H1 (cell line): ENCODE measurements at regions not wholly inside any gene's neighbourhood (a gene's known extent, or its start where the extent isn't known, plus 50 kb on each side); places are given as distances from the start of the nearest gene placed in this dataset.

ENCODE experiments used
- CTCF ChIA-PET: fragments of 300-600 bp; sonication (Branson Sonifier 250); formaldehyde crosslinking; loops from one replicate; lab custom pipeline; 2021; ENCODE audit not compliant: partially characterized antibody; lab: Charles Lee
- POLR2A ChIA-PET: fragments of 300-600 bp; sonication (Branson Sonifier 250); formaldehyde crosslinking; loops from one replicate; lab custom pipeline; 2021; ENCODE audit warnings: inconsistent platforms; ENCODE audit not compliant: partially characterized antibody; lab: Charles Lee
- DNase-seq, 2 experiments: peaks; one replicate each; pipeline versions ENCODE4 v3.0.0 to v3.0.0-alpha.2; 2010 to 2022; ENCODE audit warnings: low spot score in 2 of 2, low read depth in 1 of 2, mixed read lengths in 1 of 2
- FAIRE-seq: peaks from 2 replicates; lab custom pipeline; 2011; peaks lifted over from hg19 to GRCh38; lab: Jason Lieb, UNC
- H2AFZ ChIP-seq: 2 replicates; pipeline ENCODE4 v1.8.1; 2012; ENCODE audit warnings: low read length, inconsistent platforms
- H2AK5ac ChIP-seq: 2 replicates; pipeline ENCODE4 v1.6.1; 2013; ENCODE audit warnings: low read depth, low read length
- H2BK120ac ChIP-seq: replicated peaks from 2 replicates; pipeline ENCODE3; 2013; ENCODE audit warnings: low read depth, low read length, inconsistent platforms
- H2BK12ac ChIP-seq: 2 replicates; pipeline ENCODE4 v1.6.1; 2013; ENCODE audit warnings: low read depth, low read length
- H2BK15ac ChIP-seq: 2 replicates; pipeline ENCODE4 v1.6.1; 2013; ENCODE audit warnings: low read length
- H2BK20ac ChIP-seq: 2 replicates; pipeline ENCODE4 v1.6.1; 2013; ENCODE audit warnings: low read length
- H2BK5ac ChIP-seq: 2 replicates; pipeline ENCODE4 v1.6.1; 2013; ENCODE audit warnings: low read depth, low read length
- H3K14ac ChIP-seq: 2 replicates; pipeline ENCODE4 v1.6.1; 2013; ENCODE audit warnings: inconsistent platforms; ENCODE audit not compliant: insufficient read length
- H3K18ac ChIP-seq: 2 replicates; pipeline ENCODE4 v1.6.1; 2013; ENCODE audit warnings: low read length; ENCODE audit errors: extremely low read depth
- H3K23ac ChIP-seq: 2 replicates; pipeline ENCODE4 v1.6.1; 2013; ENCODE audit warnings: inconsistent platforms; ENCODE audit not compliant: insufficient read length
- H3K23me2 ChIP-seq: 2 replicates; pipeline ENCODE4 v1.6.1; 2013; ENCODE audit warnings: low read depth, low read length
- H3K27ac ChIP-seq: 2 replicates; pipeline ENCODE4 v1.6.1; 2011; ENCODE audit warnings: low read depth, low read length, inconsistent platforms
- H3K27me3 ChIP-seq, 4 experiments: replicated peaks in 1 of 4; 1 replicate in 1 of 4; 2 replicates in 3 of 4; pipeline versions ENCODE4 v1.6.1 to v1.8.1; 2011 to 2013; ENCODE audit warnings: low read length in 3 of 4, mild to moderate bottlenecking in 3 of 4, inconsistent platforms in 2 of 4, mixed read lengths in 2 of 4, moderate library complexity in 1 of 4; ENCODE audit not compliant: control insufficient read depth in 3 of 4, insufficient read depth in 3 of 4; ENCODE audit errors: extremely low read depth in 1 of 4
- H3K36me3 ChIP-seq, 4 experiments: 2 replicates each; pipeline versions ENCODE4 v1.6.1 to v1.8.1; 2011 to 2013; ENCODE audit warnings: mild to moderate bottlenecking in 4 of 4, low read length in 3 of 4, moderate library complexity in 2 of 4, control low read depth in 1 of 4, inconsistent platforms in 1 of 4; ENCODE audit not compliant: insufficient read depth in 4 of 4, control insufficient read depth in 2 of 4
- H3K4ac ChIP-seq: replicated peaks from 2 replicates; pipeline ENCODE3; 2013; ENCODE audit warnings: low read length, low read depth, mixed read lengths, inconsistent platforms; ENCODE audit not compliant: insufficient read length
- H3K4me1 ChIP-seq, 4 experiments: replicated peaks in 1 of 4; 1 replicate in 1 of 4; 2 replicates in 3 of 4; pipeline versions ENCODE4 v1.6.1 to v1.8.1; 2011 to 2013; ENCODE audit warnings: low read length in 3 of 4, inconsistent platforms in 2 of 4, mixed read lengths in 1 of 4; ENCODE audit not compliant: insufficient read depth in 4 of 4, control insufficient read depth in 3 of 4
- H3K4me2 ChIP-seq, 2 experiments: 2 replicates each; pipeline versions ENCODE4 v1.6.1 to v1.8.1; 2011 to 2013; ENCODE audit warnings: low read depth in 2 of 2, low read length in 2 of 2, control low read depth in 1 of 2, inconsistent platforms in 1 of 2, mild to moderate bottlenecking in 1 of 2; ENCODE audit not compliant: insufficient read depth in 1 of 2
- H3K4me3 ChIP-seq, 4 experiments: fragments of 200-600, 300-600 bp in 1 of 4; sonication (generic), shearing (Covaris generic), sonication (Bioruptor Twin) in 1 of 4; 2 replicates each; pipeline versions ENCODE4 v1.5.1 to v1.8.1; 2011 to 2016; ENCODE audit warnings: low read length in 4 of 4, low read depth in 3 of 4, control low read depth in 2 of 4, inconsistent platforms in 2 of 4, mild to moderate bottlenecking in 2 of 4, mixed read lengths in 1 of 4, moderate library complexity in 1 of 4; ENCODE audit not compliant: insufficient read depth in 2 of 4; ENCODE audit errors: extremely low read depth in 1 of 4
- H3K56ac ChIP-seq: replicated peaks from 2 replicates; pipeline ENCODE3; 2013; ENCODE audit warnings: low read depth, mild to moderate bottlenecking, mixed read lengths, low read length, inconsistent platforms; ENCODE audit not compliant: insufficient read length
- H3K79me1 ChIP-seq: 2 replicates; pipeline ENCODE4 v1.6.1; 2013; ENCODE audit warnings: low read depth, low read length, control low read depth
- H3K79me2 ChIP-seq, 2 experiments: 2 replicates each; pipeline versions ENCODE4 v1.6.1 to v1.8.1; 2012 to 2013; ENCODE audit warnings: low read length in 2 of 2, mild to moderate bottlenecking in 2 of 2, inconsistent platforms in 1 of 2; ENCODE audit not compliant: insufficient read depth in 2 of 2, control insufficient read depth in 1 of 2
- H3K9ac ChIP-seq, 4 experiments: replicated peaks in 1 of 4; 1 replicate in 1 of 4; 2 replicates in 3 of 4; pipeline versions ENCODE4 v1.6.1 to v1.8.1; 2011 to 2013; ENCODE audit warnings: low read depth in 3 of 4, low read length in 3 of 4, control low read depth in 2 of 4, mild to moderate bottlenecking in 2 of 4, moderate library complexity in 2 of 4, inconsistent platforms in 1 of 4; ENCODE audit errors: extremely low read depth in 1 of 4
- H3K9me3 ChIP-seq, 2 experiments: 2 replicates each; pipeline versions ENCODE4 v1.6.1 to v1.8.1; 2012 to 2013; ENCODE audit warnings: mild to moderate bottlenecking in 2 of 2, moderate library complexity in 2 of 2, control low read depth in 1 of 2, inconsistent platforms in 1 of 2, low read depth in 1 of 2, low read length in 1 of 2, mixed read lengths in 1 of 2; ENCODE audit not compliant: insufficient read depth in 2 of 2
- H4K20me1 ChIP-seq, 2 experiments: replicated peaks in 1 of 2; 2 replicates each; pipeline versions ENCODE3 to v1.8.1; 2011 to 2013; ENCODE audit warnings: inconsistent platforms in 2 of 2, low read length in 2 of 2, mild to moderate bottlenecking in 1 of 2; ENCODE audit not compliant: insufficient read depth in 2 of 2, control insufficient read depth in 1 of 2
- H4K5ac ChIP-seq: 2 replicates; pipeline ENCODE4 v1.6.1; 2013; ENCODE audit warnings: low read length, low read depth, mixed read lengths, inconsistent platforms; ENCODE audit not compliant: insufficient read length
- H4K8ac ChIP-seq: 2 replicates; pipeline ENCODE4 v1.8.0; 2013; ENCODE audit warnings: mild to moderate bottlenecking, moderate library complexity, low read length, inconsistent platforms; ENCODE audit not compliant: insufficient read depth; ENCODE audit errors: extremely low read depth
- H4K91ac ChIP-seq: replicated peaks from 2 replicates; pipeline ENCODE3; 2013; ENCODE audit warnings: low read length, mixed read lengths, inconsistent platforms; ENCODE audit not compliant: insufficient read length
- CBX8 ChIP-seq: fragments of 300-800, 300-1000 bp; sonication (generic); IDR thresholded peaks from 2 replicates; pipeline ENCODE4 v1.7.1; 2016; ENCODE audit warnings: low read depth, low read length, borderline replicate concordance
- CHD2 ChIP-seq: IDR thresholded peaks from 2 replicates; pipeline ENCODE4 v1.6.1; 2012; ENCODE audit warnings: low read length, improper control_type of control experiment
- CTCF ChIP-seq, 3 experiments: IDR thresholded peaks; 1 replicate in 2 of 3; 2 replicates in 1 of 3; pipeline versions ENCODE4 v1.5.1 to v1.6.1; 2011; ENCODE audit warnings: low read length in 3 of 3, mild to moderate bottlenecking in 3 of 3, inconsistent platforms in 2 of 3, low read depth in 1 of 3, moderate library complexity in 1 of 3; ENCODE audit not compliant: insufficient read depth in 1 of 3; ENCODE audit errors: control extremely low read depth in 1 of 3
- EP300 ChIP-seq, 2 experiments: IDR thresholded peaks; 1 replicate in 1 of 2; 2 replicates in 1 of 2; pipeline ENCODE4 v1.6.1; 2011 to 2012; ENCODE audit warnings: low read depth in 2 of 2, low read length in 2 of 2, mild to moderate bottlenecking in 2 of 2, borderline replicate concordance in 1 of 2, inconsistent platforms in 1 of 2, moderate library complexity in 1 of 2
- JUND ChIP-seq: IDR thresholded peaks from 2 replicates; pipeline ENCODE4 v1.6.1; 2011; ENCODE audit warnings: mild to moderate bottlenecking, improper control_type of control experiment, low read length
- POLR2AphosphoS5 ChIP-seq: IDR thresholded peaks from 2 replicates; pipeline ENCODE4 v1.6.1; 2011; ENCODE audit warnings: low read depth, low read length
- SIRT6 ChIP-seq: IDR thresholded peaks from one replicate; pipeline ENCODE4 v1.7.1; 2012; ENCODE audit warnings: low read length, inconsistent platforms
- SP2 ChIP-seq: IDR thresholded peaks from 2 replicates; pipeline ENCODE4 v1.6.1; 2012; ENCODE audit warnings: mild to moderate bottlenecking, low read length, inconsistent platforms
- SRF ChIP-seq: IDR thresholded peaks from 2 replicates; pipeline ENCODE4 v1.6.1; 2011; ENCODE audit warnings: mild to moderate bottlenecking, low read depth, low read length, moderate library complexity
- TBP ChIP-seq: IDR thresholded peaks from 2 replicates; pipeline ENCODE4 v1.6.1; 2011; ENCODE audit warnings: low read depth, low read length, improper control_type of control experiment
- WGBS, 2 experiments: shearing (Covaris generic) in 1 of 2; methylation state at CpG; one replicate each; pipeline versions ENCODE4 v1.1.6 to v1.1.7; 2013 to 2015; ENCODE audit warnings: low lambda C conversion rate in 2 of 2, mixed read lengths in 2 of 2, inconsistent platforms in 1 of 2, low coverage in 1 of 2, missing lambda C conversion rate in 1 of 2; ENCODE audit not compliant: insufficient replicate concordance in 2 of 2, insufficient coverage in 1 of 2, insufficient read length in 1 of 2; ENCODE audit errors: extremely low coverage in 1 of 2, missing lambda C conversion rate in 1 of 2; 5-methylcytosine and 5-hydroxymethylcytosine counted together
- TF ChIP-seq, protein P1 (sequence below): IDR thresholded peaks from 2 replicates; pipeline ENCODE4 v1.6.1; 2012; ENCODE audit warnings: low read length, inconsistent platforms

DNA sequence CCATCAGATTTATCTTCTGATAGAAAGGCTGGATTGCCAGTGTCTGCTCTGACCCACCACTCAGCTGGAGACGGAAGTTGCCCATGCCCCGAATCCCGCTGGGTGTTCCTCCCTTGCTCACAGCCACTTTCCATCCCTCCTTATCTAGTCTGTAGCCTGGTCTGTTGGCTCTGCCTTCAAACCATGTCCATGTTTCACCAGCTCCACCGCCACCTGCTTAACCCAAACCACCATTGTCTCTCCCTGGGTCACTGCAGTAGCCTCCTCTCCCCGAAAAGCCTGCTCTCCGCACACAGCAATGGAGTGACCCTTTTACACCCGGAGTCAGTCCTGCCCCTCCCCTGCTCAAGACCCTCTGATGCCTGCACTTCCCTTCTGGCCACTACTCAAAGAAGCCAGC is 60.4 kb downstream of the GLI2 start:
- Histone ChIP-seq H3K79me1 (peaks cover 25% of the 10 kb centered on the region), H2BK20ac (no peak overlapping the region), H3K27ac (no peak overlapping the region), H2BK12ac (no peak overlapping the region), H2BK120ac (no peak overlapping the region), H3K4me3 (no peak overlapping the region), H2AK5ac (no peak overlapping the region), H3K79me2 (peaks cover 0 to 52% of the 10 kb centered on the region in 2 experiments; a peak in 2 of 4 replicates), H3K36me3 (no peaks in the 10 kb centered on the region), H3K9ac (no peak overlapping the region), H3K23ac (no peak overlapping the region), H3K4me1 (peaks cover 12 to 52% (median 36%) of the 10 kb centered on the region in 4 experiments), H2BK15ac (no peak overlapping the region), H4K8ac (no peak overlapping the region), H3K23me2 (no peaks in the 10 kb centered on the region), H2AFZ (no peak overlapping the region), H3K56ac (no peak overlapping the region), H2BK5ac (no peak overlapping the region), H3K18ac (no peak overlapping the region; the same call in 1 of the 2 replicates), H3K4ac (no peak overlapping the region), H4K20me1 (peaks cover 16% of the 10 kb centered on the region in 2 experiments), H3K4me2 (no peak overlapping the region), H4K91ac (no peak overlapping the region), H3K14ac (no peak overlapping the region), H4K5ac (no peak overlapping the region), H3K9me3 (no peaks in the 10 kb centered on the region), H3K27me3 (no peaks in the 10 kb centered on the region)
- FAIRE-seq, result no peak
- no peak for DNase-seq
- POLR2A ChIA-PET, result interaction anchor here (1.5 to 3.7 kb wide), 2 partner anchors 11 to 279 kb away, joined by 3 to 11 read pairs; no protein-coding TSS in a partner anchor
- CTCF ChIA-PET, result interaction anchor here (0.6 to 3.4 kb wide), 4 partner anchors 9 to 100 kb away, joined by 3 to 11 read pairs (median 6); no protein-coding TSS in a partner anchor
- 82% methylated on average over 7 of the region's 7 CpGs; no CpG with 5 or more reads in 1 of the 2 experiments for WGBS, 2 experiments
- TF ChIP-seq POLR2AphosphoS5 (no peak), CBX8 (no peak), JUND (no peak), TBP (no peak), CTCF (IDR thresholded peaks at IDR 0.05; ENCODE audit: control extremely low read depth in 1 of 3, insufficient read depth in 1 of 3, low read depth in 1 of 3, low read length in 3 of 3) (no peak), EP300 (IDR thresholded peaks at IDR 0.05; ENCODE audit: borderline replicate concordance in 1 of 2, low read depth in 2 of 2, low read length in 2 of 2) (no peak), CHD2 (no peak), SP2 (no peak), SIRT6 (no peak), SRF (no peak)
- TF ChIP-seq, protein P1, sequence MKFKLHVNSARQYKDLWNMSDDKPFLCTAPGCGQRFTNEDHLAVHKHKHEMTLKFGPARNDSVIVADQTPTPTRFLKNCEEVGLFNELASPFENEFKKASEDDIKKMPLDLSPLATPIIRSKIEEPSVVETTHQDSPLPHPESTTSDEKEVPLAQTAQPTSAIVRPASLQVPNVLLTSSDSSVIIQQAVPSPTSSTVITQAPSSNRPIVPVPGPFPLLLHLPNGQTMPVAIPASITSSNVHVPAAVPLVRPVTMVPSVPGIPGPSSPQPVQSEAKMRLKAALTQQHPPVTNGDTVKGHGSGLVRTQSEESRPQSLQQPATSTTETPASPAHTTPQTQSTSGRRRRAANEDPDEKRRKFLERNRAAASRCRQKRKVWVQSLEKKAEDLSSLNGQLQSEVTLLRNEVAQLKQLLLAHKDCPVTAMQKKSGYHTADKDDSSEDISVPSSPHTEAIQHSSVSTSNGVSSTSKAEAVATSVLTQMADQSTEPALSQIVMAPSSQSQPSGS, result no peak
